ENCODE measurements at regions not wholly inside any gene's neighbourhood (a gene's known extent, or its start where the extent isn't known, plus 50 kb on each side); places are given as distances from the start of the nearest gene placed in this dataset.

DNA sequence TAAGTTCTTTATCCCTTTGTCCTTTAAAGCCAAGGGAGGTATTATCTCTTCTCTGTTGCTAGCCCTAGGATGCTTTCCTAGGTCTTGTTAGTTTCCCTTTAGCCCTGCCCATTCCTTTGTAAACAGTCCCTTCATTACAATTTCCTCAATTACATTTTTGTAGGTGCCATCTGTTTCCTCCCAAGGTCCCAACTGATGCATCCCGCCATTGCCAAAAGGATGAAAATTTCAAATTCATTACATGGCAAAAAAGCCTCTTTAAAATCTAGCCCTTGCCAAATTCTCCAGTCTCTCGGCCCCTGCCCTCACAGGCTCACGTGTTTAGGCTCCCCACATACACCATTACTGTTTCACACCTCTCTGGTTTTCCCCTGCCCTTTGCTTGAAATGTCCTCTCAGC is 151.9 kb upstream of the C1orf87 start:
- TF ChIP-seq, protein P1, sequence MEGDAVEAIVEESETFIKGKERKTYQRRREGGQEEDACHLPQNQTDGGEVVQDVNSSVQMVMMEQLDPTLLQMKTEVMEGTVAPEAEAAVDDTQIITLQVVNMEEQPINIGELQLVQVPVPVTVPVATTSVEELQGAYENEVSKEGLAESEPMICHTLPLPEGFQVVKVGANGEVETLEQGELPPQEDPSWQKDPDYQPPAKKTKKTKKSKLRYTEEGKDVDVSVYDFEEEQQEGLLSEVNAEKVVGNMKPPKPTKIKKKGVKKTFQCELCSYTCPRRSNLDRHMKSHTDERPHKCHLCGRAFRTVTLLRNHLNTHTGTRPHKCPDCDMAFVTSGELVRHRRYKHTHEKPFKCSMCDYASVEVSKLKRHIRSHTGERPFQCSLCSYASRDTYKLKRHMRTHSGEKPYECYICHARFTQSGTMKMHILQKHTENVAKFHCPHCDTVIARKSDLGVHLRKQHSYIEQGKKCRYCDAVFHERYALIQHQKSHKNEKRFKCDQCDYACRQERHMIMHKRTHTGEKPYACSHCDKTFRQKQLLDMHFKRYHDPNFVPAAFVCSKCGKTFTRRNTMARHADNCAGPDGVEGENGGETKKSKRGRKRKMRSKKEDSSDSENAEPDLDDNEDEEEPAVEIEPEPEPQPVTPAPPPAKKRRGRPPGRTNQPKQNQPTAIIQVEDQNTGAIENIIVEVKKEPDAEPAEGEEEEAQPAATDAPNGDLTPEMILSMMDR (conservative IDR thresholded peaks at IDR 0.05; ENCODE audit: low read depth, low read length): no peak
- no peak for TF ChIP-seq EZH2 (IDR thresholded peaks at IDR 0.05; ENCODE audit: borderline replicate concordance, low read depth, low read length, poor library complexity, severe bottlenecking)

All from A673 (cell line).